ENCODE measurements at regions not wholly inside any gene's neighbourhood (a gene's known extent, or its start where the extent isn't known, plus 50 kb on each side); places are given as distances from the start of the nearest gene placed in this dataset.

DNA sequence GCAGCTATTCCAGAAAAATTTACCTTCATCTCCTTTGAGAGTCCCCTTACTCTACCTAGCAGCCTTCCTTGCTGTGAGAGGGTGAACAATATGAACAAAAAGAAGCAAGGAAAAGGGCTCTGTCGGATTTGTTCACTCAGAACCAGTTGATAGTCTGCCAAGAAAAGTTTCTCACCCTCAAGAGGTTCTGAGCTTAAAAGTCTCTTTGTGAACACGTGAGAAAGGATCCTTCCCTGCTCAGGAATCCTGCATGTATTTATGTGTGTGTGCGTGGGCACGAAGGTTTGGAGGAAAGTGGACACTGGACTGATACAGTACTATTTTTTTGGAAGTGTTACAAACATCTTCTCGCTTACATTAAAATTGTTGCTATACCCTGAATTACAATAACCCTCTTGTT is 178.6 kb upstream of the JADE1 start:
- no peak for TF ChIP-seq POLR2A (IDR thresholded peaks at IDR 0.05)
- TF ChIP-seq, protein P1, sequence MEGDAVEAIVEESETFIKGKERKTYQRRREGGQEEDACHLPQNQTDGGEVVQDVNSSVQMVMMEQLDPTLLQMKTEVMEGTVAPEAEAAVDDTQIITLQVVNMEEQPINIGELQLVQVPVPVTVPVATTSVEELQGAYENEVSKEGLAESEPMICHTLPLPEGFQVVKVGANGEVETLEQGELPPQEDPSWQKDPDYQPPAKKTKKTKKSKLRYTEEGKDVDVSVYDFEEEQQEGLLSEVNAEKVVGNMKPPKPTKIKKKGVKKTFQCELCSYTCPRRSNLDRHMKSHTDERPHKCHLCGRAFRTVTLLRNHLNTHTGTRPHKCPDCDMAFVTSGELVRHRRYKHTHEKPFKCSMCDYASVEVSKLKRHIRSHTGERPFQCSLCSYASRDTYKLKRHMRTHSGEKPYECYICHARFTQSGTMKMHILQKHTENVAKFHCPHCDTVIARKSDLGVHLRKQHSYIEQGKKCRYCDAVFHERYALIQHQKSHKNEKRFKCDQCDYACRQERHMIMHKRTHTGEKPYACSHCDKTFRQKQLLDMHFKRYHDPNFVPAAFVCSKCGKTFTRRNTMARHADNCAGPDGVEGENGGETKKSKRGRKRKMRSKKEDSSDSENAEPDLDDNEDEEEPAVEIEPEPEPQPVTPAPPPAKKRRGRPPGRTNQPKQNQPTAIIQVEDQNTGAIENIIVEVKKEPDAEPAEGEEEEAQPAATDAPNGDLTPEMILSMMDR (IDR thresholded peaks at IDR 0.05) = no peak
- TF ChIP-seq POLR2AphosphoS5 (IDR thresholded peaks at IDR 0.05) = no peak

All from breast epithelium (tissue), 3 donors.